ENCODE measurements at regions not wholly inside any gene's neighbourhood (a gene's known extent, or its start where the extent isn't known, plus 50 kb on each side); places are given as distances from the start of the nearest gene placed in this dataset.

DNA sequence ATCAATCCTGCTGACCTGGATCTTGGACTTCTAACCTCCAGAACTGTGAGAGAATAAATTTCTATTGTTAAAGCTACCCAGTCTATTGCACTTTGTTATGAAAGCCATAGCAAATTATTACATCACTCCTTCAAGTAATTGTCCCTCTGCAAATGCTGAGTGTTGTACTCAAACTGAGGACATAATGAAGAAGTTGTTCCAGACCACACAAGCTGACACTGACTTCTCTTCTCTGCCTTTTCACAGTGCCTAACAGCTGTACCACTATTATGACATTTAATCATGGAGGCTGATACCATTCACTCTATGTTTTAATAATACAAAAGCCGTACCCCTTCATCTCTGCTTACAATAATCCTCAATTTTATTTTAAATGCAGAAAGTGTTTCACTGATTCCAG lies 424.1 kb upstream of the PIK3C3 start:
- no peak overlapping the region for H3K27ac Mint-ChIP-seq (ENCODE audit: low read depth)
- peaks cover 38% of the 10 kb centered on the region for H3K9me3 Mint-ChIP-seq
- DNase-seq (ENCODE audit: low spot score in 2 of 2): no peak
- no peaks in the 10 kb centered on the region for H3K4me1 Mint-ChIP-seq
- H3K4me3 Mint-ChIP-seq: no peak overlapping the region
- H3K27me3 Mint-ChIP-seq: no peaks in the 10 kb centered on the region
- peaks cover 2% of the 10 kb centered on the region for H3K36me3 Mint-ChIP-seq (ENCODE audit: insufficient read depth)
- ATAC-seq (replicated peaks; ENCODE audit: extremely low read depth, poor library complexity, severe bottlenecking): no peak

DNA sequence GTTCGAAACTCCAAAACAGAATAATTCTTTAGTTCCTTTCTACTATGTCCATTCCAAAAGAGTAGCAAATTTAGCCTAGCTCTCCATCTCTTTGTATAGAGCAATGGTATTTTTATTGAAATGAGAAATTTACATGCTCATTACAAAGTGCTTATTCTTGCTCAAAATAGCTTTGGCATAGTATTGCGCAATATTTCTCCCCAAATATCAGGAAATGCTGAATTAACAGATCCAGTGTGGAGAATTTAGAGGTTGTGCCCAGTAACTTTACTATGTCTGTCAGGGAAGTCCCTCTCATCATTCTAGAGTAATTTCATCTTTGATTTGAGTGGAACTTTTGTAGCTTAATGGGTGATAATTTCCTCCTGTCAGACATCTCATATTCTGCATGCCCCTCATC lies 425.9 kb upstream of the PIK3C3 start:
- no peak for ATAC-seq (replicated peaks; ENCODE audit: extremely low read depth, poor library complexity, severe bottlenecking)
- Mint-ChIP-seq H3K36me3 (ENCODE audit: insufficient read depth) (peaks cover 2% of the 10 kb centered on the region), H3K27ac (ENCODE audit: low read depth) (no peak overlapping the region), H3K4me3 (no peak overlapping the region), H3K27me3 (no peaks in the 10 kb centered on the region), H3K4me1 (no peaks in the 10 kb centered on the region), H3K9me3 (peaks cover 26% of the 10 kb centered on the region)
- DNase-seq (ENCODE audit: low spot score in 2 of 2): no peak

DNA sequence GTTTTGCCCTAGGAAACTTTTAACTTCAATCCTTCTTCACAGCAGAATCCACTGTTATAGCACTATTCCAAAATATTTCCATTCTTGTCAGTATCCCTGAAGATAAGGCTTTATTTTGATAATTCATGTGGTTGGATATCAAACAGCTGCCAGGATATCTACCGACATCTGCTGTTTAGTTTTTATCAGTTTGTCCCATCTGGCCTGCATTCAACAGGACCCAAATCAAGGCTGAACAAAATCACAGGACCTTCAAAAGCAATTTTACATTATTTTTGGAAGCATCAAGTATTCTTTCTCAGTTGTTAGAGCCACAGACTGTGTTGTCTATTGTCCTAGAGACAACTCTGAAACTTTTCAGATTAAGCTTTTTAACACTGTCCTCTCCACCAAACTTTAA lies 429.0 kb upstream of the PIK3C3 start:
- H3K4me3 Mint-ChIP-seq: no peak overlapping the region
- no peaks in the 10 kb centered on the region for H3K27me3 Mint-ChIP-seq
- no peak for ATAC-seq (replicated peaks; ENCODE audit: extremely low read depth, poor library complexity, severe bottlenecking)
- no peak overlapping the region for H3K27ac Mint-ChIP-seq (ENCODE audit: low read depth)
- no peak for DNase-seq (ENCODE audit: low spot score in 2 of 2)
- no peaks in the 10 kb centered on the region for H3K36me3 Mint-ChIP-seq (ENCODE audit: insufficient read depth)
- H3K9me3 Mint-ChIP-seq: peaks cover 23% of the 10 kb centered on the region
- no peaks in the 10 kb centered on the region for H3K4me1 Mint-ChIP-seq

DNA sequence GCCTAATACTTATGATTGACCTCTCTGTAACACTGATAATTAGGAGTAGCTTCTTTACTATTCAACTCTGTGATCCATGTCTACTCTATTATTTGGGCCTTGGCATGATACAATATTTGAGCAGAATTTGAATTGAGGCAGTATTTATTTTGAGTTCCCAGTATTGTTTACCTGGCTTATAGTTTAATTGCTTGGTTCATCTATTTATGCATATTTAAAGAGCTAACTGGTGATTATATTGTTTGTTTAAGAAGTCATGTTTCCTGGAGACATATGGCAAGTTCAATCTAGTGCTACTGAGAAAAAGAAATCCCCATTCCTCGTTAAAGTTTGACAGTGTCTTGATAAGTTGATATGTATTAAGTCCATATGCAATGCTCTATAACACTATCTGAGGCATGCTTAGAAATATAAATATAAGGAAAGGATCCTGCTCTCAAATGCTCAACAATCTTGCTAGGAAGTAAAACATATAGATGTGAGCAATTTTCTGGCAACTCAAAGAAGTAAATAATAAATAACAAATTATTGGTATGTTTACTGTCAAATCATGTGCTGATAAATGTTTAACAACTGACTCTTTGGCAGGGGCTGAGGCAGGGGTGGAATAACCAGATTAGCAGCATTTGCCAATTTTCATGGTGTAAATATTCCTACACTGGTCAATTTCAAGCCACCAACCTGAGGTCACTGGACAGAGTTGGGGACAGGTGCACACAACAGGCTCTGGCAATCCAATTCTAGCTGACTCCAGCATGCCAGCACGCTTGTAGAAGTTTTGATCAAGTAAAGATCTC lies 430.2 kb upstream of the PIK3C3 start:
- Mint-ChIP-seq H3K27ac (ENCODE audit: low read depth) (no peak overlapping the region), H3K36me3 (ENCODE audit: insufficient read depth) (no peaks in the 10 kb centered on the region), H3K9me3 (peaks cover 16% of the 10 kb centered on the region), H3K4me1 (no peaks in the 10 kb centered on the region), H3K27me3 (no peaks in the 10 kb centered on the region), H3K4me3 (no peak overlapping the region)
- no peak for ATAC-seq (replicated peaks; ENCODE audit: extremely low read depth, poor library complexity, severe bottlenecking)
- DNase-seq (ENCODE audit: low spot score in 2 of 2): no peak

DNA sequence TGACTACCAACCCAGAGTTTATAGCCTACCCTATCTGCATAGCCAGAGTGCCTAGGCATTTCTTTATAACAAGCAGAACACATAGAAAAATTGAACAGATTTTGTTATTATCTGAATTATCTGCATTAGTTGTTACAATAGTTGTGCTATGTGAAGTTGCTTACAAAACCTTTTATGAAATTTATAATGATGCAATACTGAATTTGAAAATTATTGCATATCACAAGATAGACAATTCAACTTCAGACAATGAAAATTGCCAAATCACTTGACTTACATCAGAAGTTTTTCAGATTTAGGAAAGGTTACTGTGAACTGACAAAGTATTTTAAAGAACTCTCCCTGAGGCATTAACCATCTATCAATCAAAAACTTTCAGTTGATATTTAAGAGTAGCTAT lies 437.9 kb upstream of the PIK3C3 start:
- ATAC-seq (replicated peaks; ENCODE audit: extremely low read depth, poor library complexity, severe bottlenecking) (no peak), DNase-seq (ENCODE audit: low spot score in 2 of 2) (no peak)
- Mint-ChIP-seq H3K27ac (ENCODE audit: low read depth) (no peak overlapping the region), H3K4me1 (no peaks in the 10 kb centered on the region), H3K9me3 (peaks cover 5% of the 10 kb centered on the region), H3K36me3 (ENCODE audit: insufficient read depth) (peaks cover 2% of the 10 kb centered on the region), H3K27me3 (no peaks in the 10 kb centered on the region), H3K4me3 (no peak overlapping the region)

DNA sequence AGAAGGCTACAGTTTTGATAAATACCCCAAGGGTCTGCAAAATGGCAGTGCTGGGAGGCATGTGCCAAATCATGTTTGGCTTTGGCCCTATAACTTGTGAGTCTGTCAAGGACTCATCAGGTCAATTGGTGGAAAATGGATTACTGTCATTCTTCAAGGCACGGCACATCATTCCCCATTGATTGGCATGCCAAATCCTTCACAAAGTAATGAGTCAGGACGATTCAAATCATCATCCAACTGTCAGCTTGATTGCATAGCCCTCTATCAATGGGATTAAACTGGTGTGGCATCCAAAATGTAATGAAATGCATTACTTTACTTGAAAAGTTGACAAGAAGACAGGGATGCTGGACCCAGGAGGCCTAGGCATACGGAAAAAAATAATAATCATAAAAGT lies 441.6 kb upstream of the PIK3C3 start:
- no peak for DNase-seq (ENCODE audit: low spot score in 2 of 2)
- Mint-ChIP-seq H3K9me3 (peaks cover 5% of the 10 kb centered on the region), H3K4me1 (no peaks in the 10 kb centered on the region)

DNA sequence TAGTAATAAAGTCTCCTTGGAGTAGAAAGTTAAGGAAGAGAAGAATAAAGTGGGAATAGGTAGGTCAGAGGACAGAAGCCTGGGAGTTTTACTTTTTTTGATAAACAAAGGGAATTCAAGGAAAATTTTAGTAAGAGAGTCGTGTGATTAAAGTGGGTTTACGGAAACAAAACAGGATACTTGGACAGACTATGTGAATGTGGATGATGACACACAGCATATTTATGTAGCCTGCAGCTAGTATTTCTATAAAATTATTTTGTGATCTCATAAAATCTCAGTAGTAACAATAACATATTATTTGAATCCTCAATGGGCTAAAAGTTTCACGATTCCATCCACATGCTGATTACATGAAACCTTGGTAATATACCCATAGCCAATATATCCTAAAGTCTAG lies 450.7 kb upstream of the PIK3C3 start:
- H3K4me3 Mint-ChIP-seq: no peak overlapping the region
- DNase-seq (ENCODE audit: low spot score in 2 of 2): no peak
- no peak overlapping the region for H3K27ac Mint-ChIP-seq (ENCODE audit: low read depth)
- peaks cover 17% of the 10 kb centered on the region for H3K9me3 Mint-ChIP-seq
- H3K4me1 Mint-ChIP-seq: no peaks in the 10 kb centered on the region
- ATAC-seq (replicated peaks; ENCODE audit: extremely low read depth, poor library complexity, severe bottlenecking): no peak
- H3K27me3 Mint-ChIP-seq: no peaks in the 10 kb centered on the region
- H3K36me3 Mint-ChIP-seq (ENCODE audit: insufficient read depth): no peaks in the 10 kb centered on the region

More for the DNA sequence above, 441.6 kb upstream of the PIK3C3 start:
- no peak for ATAC-seq (replicated peaks; ENCODE audit: extremely low read depth, poor library complexity, severe bottlenecking)
- Mint-ChIP-seq H3K4me3 (no peak overlapping the region), H3K27ac (ENCODE audit: low read depth) (no peak overlapping the region), H3K27me3 (no peaks in the 10 kb centered on the region), H3K36me3 (ENCODE audit: insufficient read depth) (peaks cover 2% of the 10 kb centered on the region)

DNA sequence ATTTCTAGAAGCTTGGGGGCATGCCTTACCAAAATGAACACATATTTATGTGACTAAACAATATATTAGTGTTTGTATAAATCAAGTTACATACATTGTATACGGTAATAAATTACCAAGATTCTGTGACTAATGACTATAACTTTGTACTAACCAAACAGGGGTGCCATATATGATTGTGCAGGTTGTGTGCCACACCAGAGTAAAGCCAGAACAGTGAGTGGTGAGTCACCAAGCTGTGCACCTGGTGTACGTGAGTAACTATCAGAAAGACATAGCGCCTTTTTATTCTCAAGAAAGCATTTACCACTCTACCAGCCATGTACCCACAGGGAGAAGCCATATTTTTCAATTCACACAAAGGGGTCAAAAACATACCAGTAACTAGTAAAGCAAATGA lies 453.2 kb upstream of the PIK3C3 start:
- Mint-ChIP-seq H3K27me3 (no peaks in the 10 kb centered on the region), H3K4me1 (no peaks in the 10 kb centered on the region), H3K9me3 (peaks cover 21% of the 10 kb centered on the region), H3K27ac (ENCODE audit: low read depth) (no peak overlapping the region), H3K36me3 (ENCODE audit: insufficient read depth) (no peaks in the 10 kb centered on the region), H3K4me3 (no peak overlapping the region)
- ATAC-seq (replicated peaks; ENCODE audit: extremely low read depth, poor library complexity, severe bottlenecking) (no peak), DNase-seq (ENCODE audit: low spot score in 2 of 2) (no peak)

DNA sequence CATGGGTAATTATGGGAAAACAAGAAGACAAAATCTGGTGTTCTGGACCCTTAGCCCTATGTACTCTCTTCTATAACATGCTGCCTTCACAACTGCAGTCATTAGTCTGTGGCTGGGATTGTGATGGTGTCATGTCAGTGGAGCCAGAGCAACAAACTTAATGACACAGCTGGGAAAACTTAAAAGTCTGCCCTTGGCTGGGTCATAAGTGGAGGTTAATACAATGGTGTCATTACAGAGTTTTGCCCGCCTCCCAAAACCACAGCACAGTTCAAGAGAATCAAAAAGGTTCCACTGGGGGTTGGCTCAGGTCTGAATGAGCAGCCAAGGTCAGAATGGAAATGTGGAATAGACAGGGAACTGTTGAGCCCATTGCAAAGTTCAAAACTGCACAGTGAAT lies 455.7 kb upstream of the PIK3C3 start:
- no peak for ATAC-seq (replicated peaks; ENCODE audit: extremely low read depth, poor library complexity, severe bottlenecking)
- H3K36me3 Mint-ChIP-seq (ENCODE audit: insufficient read depth): no peaks in the 10 kb centered on the region
- H3K27ac Mint-ChIP-seq (ENCODE audit: low read depth): no peak overlapping the region
- no peak for DNase-seq (ENCODE audit: low spot score in 2 of 2)
- no peak overlapping the region for H3K4me3 Mint-ChIP-seq
- H3K27me3 Mint-ChIP-seq: no peaks in the 10 kb centered on the region
- H3K4me1 Mint-ChIP-seq: no peaks in the 10 kb centered on the region
- H3K9me3 Mint-ChIP-seq: peaks cover 21% of the 10 kb centered on the region

DNA sequence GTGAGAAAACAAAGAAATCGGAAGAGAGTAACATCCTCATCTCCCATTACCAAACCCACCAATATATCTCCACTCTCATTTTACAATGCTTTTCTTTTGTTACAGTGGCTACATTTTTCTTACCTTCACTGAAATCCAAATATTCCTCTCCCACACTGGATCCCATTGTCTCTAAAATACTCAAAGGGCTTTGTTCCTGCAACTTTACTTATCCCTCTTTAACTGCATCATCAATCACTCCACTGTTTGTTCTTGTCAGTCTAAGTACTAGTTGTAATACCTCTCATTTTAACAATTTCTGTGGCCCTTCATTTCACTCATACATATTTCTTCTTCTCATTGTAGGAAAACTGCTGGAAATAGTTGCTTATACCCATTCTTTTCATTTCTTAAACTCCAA lies 464.2 kb upstream of the PIK3C3 start:
- no peaks in the 10 kb centered on the region for H3K36me3 Mint-ChIP-seq (ENCODE audit: insufficient read depth)
- no peaks in the 10 kb centered on the region for H3K4me1 Mint-ChIP-seq
- H3K27ac Mint-ChIP-seq (ENCODE audit: low read depth): no peak overlapping the region
- no peak for ATAC-seq (replicated peaks; ENCODE audit: extremely low read depth, poor library complexity, severe bottlenecking)
- peaks cover 13% of the 10 kb centered on the region for H3K9me3 Mint-ChIP-seq
- H3K4me3 Mint-ChIP-seq: no peak overlapping the region
- no peaks in the 10 kb centered on the region for H3K27me3 Mint-ChIP-seq
- DNase-seq (ENCODE audit: low spot score in 2 of 2): no peak

DNA sequence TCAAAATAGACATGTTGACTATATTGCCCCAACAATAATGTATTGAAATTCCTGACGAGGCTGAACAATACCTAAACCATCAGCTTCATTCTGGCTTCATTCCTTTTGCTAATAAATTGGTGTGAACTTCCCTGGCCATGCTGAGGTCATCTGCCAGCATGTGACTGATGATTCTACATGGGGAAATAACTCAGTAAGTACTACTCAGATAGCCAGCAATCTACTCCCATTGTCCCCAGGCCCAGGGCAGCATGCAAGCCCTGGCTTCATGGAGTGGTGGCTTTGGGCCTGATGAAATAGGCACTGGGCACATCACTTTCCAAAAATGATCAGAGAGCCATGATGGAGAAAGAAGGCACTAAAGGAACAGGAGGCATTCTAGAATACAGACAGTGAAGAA lies 468.5 kb upstream of the PIK3C3 start:
- no peaks in the 10 kb centered on the region for H3K36me3 Mint-ChIP-seq (ENCODE audit: insufficient read depth)
- H3K4me1 Mint-ChIP-seq: no peaks in the 10 kb centered on the region
- peaks cover 18% of the 10 kb centered on the region for H3K9me3 Mint-ChIP-seq
- ATAC-seq (replicated peaks; ENCODE audit: extremely low read depth, poor library complexity, severe bottlenecking) (no peak), DNase-seq (ENCODE audit: low spot score in 2 of 2) (no peak)
- H3K27me3 Mint-ChIP-seq: no peaks in the 10 kb centered on the region
- H3K4me3 Mint-ChIP-seq: no peak overlapping the region
- H3K27ac Mint-ChIP-seq (ENCODE audit: low read depth): no peak overlapping the region

DNA sequence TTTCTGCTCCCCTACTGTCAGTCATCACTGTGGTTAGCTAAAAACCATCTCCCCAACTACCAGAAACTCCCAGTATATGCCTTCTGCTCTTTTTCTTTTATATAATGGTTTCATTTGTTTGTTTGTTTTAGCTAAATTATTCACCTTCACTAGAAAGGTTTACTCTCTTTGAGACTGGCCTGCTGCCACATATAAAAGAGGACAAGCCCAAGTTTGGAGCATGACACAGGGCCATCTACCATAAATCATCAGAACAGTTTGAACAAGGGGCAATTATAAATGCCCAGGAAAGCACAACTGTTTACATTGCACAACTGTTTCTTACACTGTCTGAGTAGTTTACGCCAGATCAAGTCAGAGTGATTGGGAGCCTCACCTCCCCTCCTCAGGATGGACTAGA lies 471.0 kb upstream of the PIK3C3 start:
- no peak for DNase-seq (ENCODE audit: low spot score in 2 of 2)
- Mint-ChIP-seq H3K9me3 (peaks cover 9% of the 10 kb centered on the region), H3K27me3 (no peaks in the 10 kb centered on the region), H3K4me1 (no peaks in the 10 kb centered on the region), H3K4me3 (no peak overlapping the region), H3K27ac (ENCODE audit: low read depth) (no peak overlapping the region), H3K36me3 (ENCODE audit: insufficient read depth) (no peaks in the 10 kb centered on the region)
- ATAC-seq (replicated peaks; ENCODE audit: extremely low read depth, poor library complexity, severe bottlenecking): no peak

DNA sequence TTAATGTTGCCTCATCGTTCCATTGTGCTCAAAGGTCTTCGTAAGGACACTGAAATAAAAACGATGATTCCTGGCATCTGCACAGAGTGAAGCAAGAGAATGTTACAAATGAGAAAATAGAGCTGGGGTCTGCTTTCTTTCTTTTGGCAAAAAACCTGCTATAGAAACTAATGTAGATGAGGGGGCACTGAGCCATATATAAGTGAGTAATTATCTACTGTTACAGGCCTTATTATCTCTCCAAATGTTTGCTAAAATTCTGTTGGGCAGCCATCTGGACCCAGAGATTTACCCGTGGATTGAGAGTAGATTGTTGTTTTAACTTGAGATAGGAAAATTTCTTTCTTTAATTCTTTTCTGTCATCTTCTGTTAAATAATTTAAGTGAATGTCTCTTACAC lies 472.5 kb upstream of the PIK3C3 start:
- no peaks in the 10 kb centered on the region for H3K36me3 Mint-ChIP-seq (ENCODE audit: insufficient read depth)

More for the DNA sequence above, 472.5 kb upstream of the PIK3C3 start:
- Mint-ChIP-seq H3K9me3 (peaks cover 11% of the 10 kb centered on the region), H3K4me3 (no peak overlapping the region), H3K27ac (ENCODE audit: low read depth) (no peak overlapping the region), H3K27me3 (no peaks in the 10 kb centered on the region), H3K4me1 (no peaks in the 10 kb centered on the region)
- no peak for DNase-seq (ENCODE audit: low spot score in 2 of 2)
- no peak for ATAC-seq (replicated peaks; ENCODE audit: extremely low read depth, poor library complexity, severe bottlenecking)

All from central memory CD8-positive, alpha-beta T cell (primary cell).